GM12875 (cell line): ENCODE measurements at regions not wholly inside any gene's neighbourhood (a gene's known extent, or its start where the extent isn't known, plus 50 kb on each side); places are given as distances from the start of the nearest gene placed in this dataset.

ENCODE experiments used
- H3K4me3 ChIP-seq: one replicate; pipeline ENCODE4 v1.5.1; 2011; ENCODE audit warnings: low read depth, low read length, control low read depth
- CTCF ChIP-seq: IDR thresholded peaks from 2 replicates; pipeline ENCODE4 v1.5.1; 2011; ENCODE audit warnings: low read depth, mild to moderate bottlenecking, control low read depth, inconsistent platforms, low read length, moderate library complexity, borderline replicate concordance; ENCODE audit not compliant: insufficient read depth

GRCh38 chr2:34909992-34910705 is 1311.0 kb upstream of the FAM98A start:
- TF ChIP-seq CTCF, result no peak
- no peak overlapping the region for H3K4me3 ChIP-seq

GRCh38 chr2:34907812-34908211 is 1308.7 kb upstream of the FAM98A start:
- no peak overlapping the region for H3K4me3 ChIP-seq
- TF ChIP-seq CTCF, result no peak

GRCh38 chr2:34901739-34902138 is 1302.6 kb upstream of the FAM98A start:
- no peak for TF ChIP-seq CTCF
- no peak overlapping the region for H3K4me3 ChIP-seq

- H3K4me3 ChIP-seq, result no peak overlapping the region
- TF ChIP-seq CTCF, result no peak
These were observed 1300.0 kb upstream of the FAM98A start for GRCh38 chr2:34899079-34899478.

GRCh38 chr2:34892766-34893165 is 1293.7 kb upstream of the FAM98A start:
- no peak for TF ChIP-seq CTCF
- no peak overlapping the region for H3K4me3 ChIP-seq

GRCh38 chr2:34892256-34892655 is 1293.2 kb upstream of the FAM98A start:
- no peak overlapping the region for H3K4me3 ChIP-seq
- no peak for TF ChIP-seq CTCF

GRCh38 chr2:34875091-34875745 is 1276.1 kb upstream of the FAM98A start:
- no peak for TF ChIP-seq CTCF
- no peak overlapping the region for H3K4me3 ChIP-seq
